ENCODE measurements at regions not wholly inside any gene's neighbourhood (a gene's known extent, or its start where the extent isn't known, plus 50 kb on each side); places are given as distances from the start of the nearest gene placed in this dataset.

GRCh38 chr2:41504532-41504931, 543.3 kb upstream of the PKDCC start:
- TF ChIP-seq CTCF (IDR thresholded peaks at IDR 0.05; ENCODE audit: low read depth, low read length, missing input control) (no peak), TAF1 (conservative IDR thresholded peaks at IDR 0.05) (no peak), MAX (IDR thresholded peaks at IDR 0.05) (no peak)
